Right lobe of liver (tissue), 6 donors: ENCODE measurements at regions not wholly inside any gene's neighbourhood (a gene's known extent, or its start where the extent isn't known, plus 50 kb on each side); places are given as distances from the start of the nearest gene placed in this dataset.

ENCODE experiments used
- ATAC-seq, 4 donors: fragments of 200-7000 bp; cut with Tn5 transposase; one replicate each; pipeline ENCODE4 v1.9.1; 2020; ENCODE audit warnings: mild to moderate bottlenecking in 4 of 4, moderate library complexity in 4 of 4
- DNase-seq, 3 donors: peaks; one replicate each; pipeline ENCODE4 v3.0.0-alpha.2; 2020
- H3K27ac ChIP-seq, 3 donors: fragments of 200-600 bp; one replicate each; pipeline ENCODE4 v1.8.0; 2022
- H3K27me3 ChIP-seq, 2 donors: fragments of 200-600 bp; one replicate each; pipeline ENCODE4 v1.8.0; 2022
- H3K36me3 ChIP-seq, 4 donors: fragments of 200-600 bp; sonication (generic) in 1 of 4; one replicate each; pipeline versions ENCODE4 v1.5.1 to v1.8.0; 2017 to 2022; ENCODE audit warnings: control low read depth in 1 of 4
- H3K4me1 ChIP-seq, 4 donors: fragments of 200-600 bp; sonication (generic) in 1 of 4; one replicate each; pipeline versions ENCODE4 v1.5.1 to v1.8.0; 2017 to 2022; ENCODE audit warnings: control low read depth in 1 of 4
- H3K4me3 ChIP-seq, 3 donors: fragments of 200-600 bp; one replicate each; pipeline ENCODE4 v1.8.0; 2022
- H3K9me3 ChIP-seq, 4 donors: fragments of 200-600 bp; sonication (generic) in 1 of 4; one replicate each; pipeline versions ENCODE4 v1.5.1 to v1.8.0; 2017 to 2022; ENCODE audit warnings: control low read depth in 1 of 4
- POLR2A ChIP-seq: fragments of 450-650 bp; IDR thresholded peaks from one replicate; pipeline ENCODE4 v1.6.1; 2017; ENCODE audit warnings: antibody characterized with exemption, mild to moderate bottlenecking
- WGBS: methylation state at CpG from one replicate; pipeline ENCODE4 v1.1.6; 2018; ENCODE audit warnings: low coverage, low lambda C conversion rate; ENCODE audit not compliant: insufficient coverage; ENCODE audit errors: missing lambda C conversion rate; 5-methylcytosine and 5-hydroxymethylcytosine counted together
- intact Hi-C, 2 donors: fragments of 100-400 bp; cut with DNase I; formaldehyde crosslinking; loops; one replicate each; pipeline versions ENCODE4 v1.11.2 to v1.14.1; 2022
- TF ChIP-seq, protein P1 (sequence below), 4 donors: fragments of 200-600 bp in 3 of 4; fragments of 450-650 bp in 1 of 4; IDR thresholded peaks; one replicate each; pipeline versions ENCODE4 v1.5.1 to v1.8.0; 2016 to 2022; ENCODE audit warnings: antibody characterized with exemption in 4 of 4, mild to moderate bottlenecking in 2 of 4
- donor health status: DM: no; HTN: yes; CAD: no.
- donor health status: DM: no; HTN: no; CAD: no.
- donor health status: DM: no; HTN: no; CAD: no.
- donor health status: DM: no; HTN: yes; CAD: no.
- donor health status: DM: no; HTN: yes; CAD: no.

DNA sequence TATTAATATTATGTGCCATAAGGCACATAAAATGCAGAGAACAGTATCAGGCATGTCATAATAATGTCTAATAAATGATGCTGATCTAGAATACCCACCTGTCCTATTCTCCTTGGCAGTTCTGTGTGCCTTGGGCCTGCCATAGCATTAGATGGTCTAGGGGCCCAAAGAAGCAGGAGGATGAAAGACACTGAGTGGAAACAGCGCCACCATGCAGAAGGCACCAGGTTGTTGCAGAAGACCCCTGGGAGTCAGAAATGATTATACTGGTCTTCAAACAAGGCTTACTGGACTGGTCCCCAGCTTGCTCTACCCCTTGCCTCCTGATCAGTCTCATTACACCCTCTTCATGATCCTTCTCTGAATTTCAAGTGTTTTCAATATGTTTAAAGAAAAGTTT lies 353.3 kb downstream of the GRIN2B start:
- 100% methylated on average over 1 of the region's 1 CpG for WGBS
- DNase-seq = no peak
- no peak overlapping the region for H3K4me3 ChIP-seq
- intact Hi-C loops = no loop called here
- H3K4me1 ChIP-seq = no peaks in the 10 kb centered on the region
- no peaks in the 10 kb centered on the region for H3K27me3 ChIP-seq
- no peak for ATAC-seq
- no peaks in the 10 kb centered on the region for H3K36me3 ChIP-seq
- TF ChIP-seq, protein P1, sequence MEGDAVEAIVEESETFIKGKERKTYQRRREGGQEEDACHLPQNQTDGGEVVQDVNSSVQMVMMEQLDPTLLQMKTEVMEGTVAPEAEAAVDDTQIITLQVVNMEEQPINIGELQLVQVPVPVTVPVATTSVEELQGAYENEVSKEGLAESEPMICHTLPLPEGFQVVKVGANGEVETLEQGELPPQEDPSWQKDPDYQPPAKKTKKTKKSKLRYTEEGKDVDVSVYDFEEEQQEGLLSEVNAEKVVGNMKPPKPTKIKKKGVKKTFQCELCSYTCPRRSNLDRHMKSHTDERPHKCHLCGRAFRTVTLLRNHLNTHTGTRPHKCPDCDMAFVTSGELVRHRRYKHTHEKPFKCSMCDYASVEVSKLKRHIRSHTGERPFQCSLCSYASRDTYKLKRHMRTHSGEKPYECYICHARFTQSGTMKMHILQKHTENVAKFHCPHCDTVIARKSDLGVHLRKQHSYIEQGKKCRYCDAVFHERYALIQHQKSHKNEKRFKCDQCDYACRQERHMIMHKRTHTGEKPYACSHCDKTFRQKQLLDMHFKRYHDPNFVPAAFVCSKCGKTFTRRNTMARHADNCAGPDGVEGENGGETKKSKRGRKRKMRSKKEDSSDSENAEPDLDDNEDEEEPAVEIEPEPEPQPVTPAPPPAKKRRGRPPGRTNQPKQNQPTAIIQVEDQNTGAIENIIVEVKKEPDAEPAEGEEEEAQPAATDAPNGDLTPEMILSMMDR (IDR thresholded peaks at IDR 0.05) = no peak
- TF ChIP-seq POLR2A = no peak
- no peaks in the 10 kb centered on the region for H3K9me3 ChIP-seq
- H3K27ac ChIP-seq = no peak overlapping the region

DNA sequence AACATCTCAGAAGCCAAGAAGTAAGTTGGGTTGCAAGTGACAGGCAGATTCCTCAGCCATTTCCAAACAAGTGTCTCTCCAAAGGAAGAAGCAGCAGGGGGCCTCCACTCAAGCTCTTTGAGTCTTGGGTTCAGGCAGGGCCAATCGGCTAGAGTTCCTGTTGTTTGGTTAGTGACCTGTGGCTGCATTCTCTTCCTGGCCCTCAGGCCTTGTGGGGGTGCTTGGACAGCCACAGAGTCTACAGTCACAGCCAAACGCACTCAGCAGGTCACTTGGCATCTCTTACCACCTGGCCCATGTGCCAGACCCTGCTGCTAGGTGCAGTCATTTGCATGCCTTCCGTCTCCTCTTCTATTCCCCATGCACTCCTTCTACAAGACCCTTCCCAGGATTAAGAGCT lies 353.9 kb downstream of the GRIN2B start:
- Histone ChIP-seq H3K4me1 (no peaks in the 10 kb centered on the region), H3K27me3 (no peaks in the 10 kb centered on the region), H3K9me3 (no peaks in the 10 kb centered on the region), H3K27ac (no peak overlapping the region), H3K4me3 (no peak overlapping the region), H3K36me3 (no peaks in the 10 kb centered on the region)
- WGBS = 0% methylated on average over 1 of the region's 3 CpGs
- DNase-seq (no peak), ATAC-seq (no peak)
- intact Hi-C loops = no loop called here
- TF ChIP-seq POLR2A = no peak
- TF ChIP-seq, protein P1 (IDR thresholded peaks at IDR 0.05) = no peak

DNA sequence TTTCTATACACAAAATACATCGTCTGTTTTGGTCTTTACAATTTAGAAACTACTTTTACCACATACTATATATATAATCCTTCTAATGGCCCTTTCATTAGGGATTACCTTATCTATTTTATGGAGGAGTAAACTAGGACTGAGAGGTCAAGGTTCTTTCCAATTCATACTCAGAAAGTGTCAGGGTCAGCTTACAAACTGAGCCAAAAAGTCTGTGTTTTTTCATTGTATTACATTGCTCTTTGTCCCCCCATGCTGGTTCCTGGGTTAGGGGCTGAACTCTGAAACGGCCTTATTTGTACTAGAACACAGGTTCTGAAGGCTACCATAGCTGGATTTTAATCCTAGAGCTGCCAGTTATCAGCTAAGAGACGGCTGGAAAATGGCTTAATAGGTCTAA lies 368.1 kb downstream of the GRIN2B start:
- Histone ChIP-seq H3K4me1 (no peaks in the 10 kb centered on the region), H3K4me3 (no peak overlapping the region), H3K27ac (no peak overlapping the region), H3K36me3 (no peaks in the 10 kb centered on the region), H3K9me3 (no peaks in the 10 kb centered on the region), H3K27me3 (no peaks in the 10 kb centered on the region)
- DNase-seq = no peak
- intact Hi-C loops = no loop called here
- 48% methylated on average over 3 of the region's 3 CpGs for WGBS
- no peak for ATAC-seq
- no peak for TF ChIP-seq POLR2A
- TF ChIP-seq, protein P1 (IDR thresholded peaks at IDR 0.05) = no peak

DNA sequence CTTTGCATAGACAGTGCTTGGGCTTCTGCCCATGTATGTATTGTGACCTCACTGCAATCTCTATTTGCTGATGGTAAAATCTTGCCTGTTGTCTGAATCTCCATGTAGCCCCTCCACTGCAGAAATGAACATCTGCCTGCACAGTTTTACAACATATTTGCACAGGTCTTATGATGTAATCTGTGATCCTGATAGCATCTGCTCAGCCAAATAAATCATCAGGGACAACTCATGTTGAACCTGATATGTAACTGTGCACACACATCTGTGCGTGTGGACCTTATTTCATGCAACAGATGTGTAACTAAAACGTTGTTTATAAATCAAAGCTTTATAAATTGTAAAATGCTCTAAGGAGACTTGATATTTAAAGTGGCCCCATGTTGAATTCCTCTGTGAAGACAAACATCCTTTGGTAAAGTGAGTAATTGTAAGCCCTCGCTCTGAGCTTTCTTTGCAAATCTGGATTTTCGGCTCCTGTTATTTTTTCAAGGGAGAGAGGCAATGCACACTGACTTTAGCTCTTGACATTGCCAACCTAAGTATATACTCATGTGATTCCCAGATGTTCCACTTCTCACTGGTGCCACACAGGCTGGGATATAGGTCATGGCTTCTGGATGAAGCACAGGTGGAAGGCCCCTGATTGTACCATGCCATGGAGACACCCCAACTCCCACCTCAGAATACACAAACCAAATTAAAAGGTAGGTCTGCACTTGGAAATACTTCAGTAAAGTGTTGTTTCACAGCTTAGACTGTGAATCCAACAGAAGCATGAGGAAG lies 371.3 kb downstream of the GRIN2B start:
- Histone ChIP-seq H3K4me3 (no peak overlapping the region), H3K27ac (no peak overlapping the region), H3K9me3 (no peaks in the 10 kb centered on the region), H3K27me3 (no peaks in the 10 kb centered on the region), H3K36me3 (no peaks in the 10 kb centered on the region), H3K4me1 (no peaks in the 10 kb centered on the region)
- ATAC-seq = peak; percentile 78 to 92 (median 85)
- intact Hi-C loops = no loop called here
- 55% methylated on average over 4 of the region's 4 CpGs for WGBS
- TF ChIP-seq, protein P1 (IDR thresholded peaks at IDR 0.05) = no peak
- TF ChIP-seq POLR2A = no peak
- DNase-seq = no peak
